Activated CD8-positive, alpha-beta T cell treated with anti-CD3 and anti-CD28 coated beads, Interleukin-2, amount 10 ng/mL, durations not matched to agents 7 days and 5 days (primary cell): ENCODE measurements at regions not wholly inside any gene's neighbourhood (a gene's known extent, or its start where the extent isn't known, plus 50 kb on each side); places are given as distances from the start of the nearest gene placed in this dataset.
"Not testable (repeated sequence)": the region's sequence is repeated elsewhere in the genome, so short reads cannot be mapped to it uniquely, and the experiment has no call there.

Experiments used
- ATAC-seq: fragments of 150-1000 bp; cut with Tn5 transposase; one replicate; pipeline ENCODE4 v1.10.0; 2021; ENCODE audit warnings: moderate library complexity
- CTCF ChIA-PET: fragments of 350-600 bp; sonication (Branson Sonifier 250); formaldehyde crosslinking; loops from one replicate; lab custom pipeline; 2021; ENCODE audit warnings: antibody characterized with exemption; lab: Charles Lee
- POLR2A ChIA-PET: fragments of 350-600 bp; sonication (Branson Sonifier 250); formaldehyde crosslinking; loops from one replicate; lab custom pipeline; 2021; ENCODE audit warnings: antibody characterized with exemption; lab: Charles Lee
- DNase-seq: peaks from one replicate; pipeline ENCODE4 v3.0.0-alpha.2; 2020
- H3K27ac Mint-ChIP-seq: one replicate; pipeline ENCODE4 v1.8.0; 2021; ENCODE audit warnings: mild to moderate bottlenecking, mixed read lengths
- H3K27me3 Mint-ChIP-seq: one replicate; pipeline ENCODE4 v1.8.0; 2021; ENCODE audit warnings: low read depth, mixed read lengths
- H3K36me3 Mint-ChIP-seq: one replicate; pipeline ENCODE4 v1.8.0; 2021; ENCODE audit warnings: low read depth, mixed read lengths
- H3K4me1 Mint-ChIP-seq: one replicate; pipeline ENCODE4 v1.8.0; 2021; ENCODE audit warnings: low read depth, mixed read lengths
- H3K4me3 Mint-ChIP-seq: one replicate; pipeline ENCODE4 v1.8.0; 2021; ENCODE audit warnings: mild to moderate bottlenecking, mixed read lengths
- H3K9me3 Mint-ChIP-seq: one replicate; pipeline ENCODE4 v1.8.0; 2022; ENCODE audit warnings: mixed read lengths; ENCODE audit not compliant: insufficient read depth

DNA sequence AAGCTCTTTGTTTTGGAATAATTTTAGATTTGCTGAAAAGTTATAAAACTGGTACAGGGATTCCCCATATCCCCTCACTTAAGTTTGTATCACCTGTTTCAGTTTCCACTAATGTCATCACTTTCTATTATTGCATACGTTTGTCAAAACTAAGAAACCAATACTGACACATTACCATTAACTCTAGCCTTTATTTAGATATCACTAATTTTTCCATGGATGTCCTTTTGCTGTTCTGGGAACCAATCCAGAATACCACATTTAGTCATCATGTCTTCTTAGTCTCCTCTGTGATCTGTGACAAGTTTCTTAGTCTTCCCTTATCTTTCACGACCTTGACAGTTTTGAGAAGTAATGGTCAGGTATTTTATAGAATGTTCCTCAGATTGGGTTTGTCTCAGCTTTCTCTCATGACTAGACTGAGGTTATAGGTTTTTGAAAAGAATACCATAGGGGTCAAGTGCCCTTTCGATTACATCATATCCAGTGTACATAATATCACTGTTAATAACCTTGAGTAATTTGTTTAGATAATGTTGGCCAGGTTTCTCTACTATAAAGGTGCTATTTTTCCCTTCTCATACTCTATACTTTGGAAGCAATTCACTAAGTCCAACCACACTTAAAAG, 51.9 kb upstream of the NMUR2 start:
- Mint-ChIP-seq H3K4me3 (no peak overlapping the region), H3K36me3 (no peaks in the 10 kb centered on the region), H3K27ac (no peak overlapping the region), H3K4me1 (no peaks in the 10 kb centered on the region), H3K27me3 (no peaks in the 10 kb centered on the region), H3K9me3 (no peaks in the 10 kb centered on the region)
- CTCF ChIA-PET, result no interaction called here
- no peak for DNase-seq
- no peak for ATAC-seq
- POLR2A ChIA-PET, result no interaction called here

DNA sequence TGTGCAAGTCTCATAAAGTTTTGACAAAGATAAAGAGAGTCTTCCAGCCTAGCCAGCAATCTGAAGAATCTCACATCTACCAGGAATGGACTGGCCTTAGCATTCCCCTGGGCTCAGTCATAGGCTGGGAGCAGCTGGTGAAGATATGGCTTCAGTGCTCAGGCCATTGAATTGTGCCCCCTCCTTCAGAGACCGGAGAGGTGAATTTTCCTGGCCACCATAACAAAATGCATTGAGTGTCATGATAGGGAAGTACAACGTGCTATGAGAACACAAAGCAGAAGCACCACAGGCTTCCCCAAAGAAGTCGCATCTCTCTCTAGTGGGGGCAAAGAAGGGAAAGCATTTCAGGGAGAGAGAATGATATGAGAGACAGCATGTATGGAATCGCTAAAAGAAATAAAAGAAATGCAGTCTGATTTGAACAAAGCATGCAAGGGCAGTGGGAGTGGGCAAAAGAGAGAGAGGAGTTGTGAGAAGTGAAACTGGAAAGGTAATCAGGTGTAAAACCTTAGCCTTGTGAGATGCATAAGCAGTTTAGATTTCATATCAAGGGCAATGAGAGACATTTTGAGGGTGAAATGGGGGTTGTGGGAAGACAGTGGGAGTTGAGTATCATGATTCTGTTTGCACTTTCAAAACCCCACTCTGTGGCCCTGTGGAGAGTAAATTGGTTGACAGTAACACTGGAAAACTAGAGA, 57.1 kb upstream of the NMUR2 start:
- peaks cover 2% of the 10 kb centered on the region for H3K27me3 Mint-ChIP-seq

GRCh38 chr5:152464048-152464447, 59.0 kb upstream of the NMUR2 start:
- no peaks in the 10 kb centered on the region for H3K9me3 Mint-ChIP-seq

More for the DNA sequence above, 57.1 kb upstream of the NMUR2 start:
- CTCF ChIA-PET, result no interaction called here
- ATAC-seq (no peak), DNase-seq (no peak)
- H3K27ac Mint-ChIP-seq, result no peak overlapping the region
- H3K9me3 Mint-ChIP-seq, result no peaks in the 10 kb centered on the region
- H3K4me3 Mint-ChIP-seq, result no peak overlapping the region
- no peaks in the 10 kb centered on the region for H3K36me3 Mint-ChIP-seq
- POLR2A ChIA-PET, result no interaction called here
- H3K4me1 Mint-ChIP-seq, result no peaks in the 10 kb centered on the region

GRCh38 chr5:152465140-152465539, 60.1 kb upstream of the NMUR2 start:
- Mint-ChIP-seq H3K4me3 (no peak overlapping the region), H3K27ac (no peak overlapping the region), H3K9me3 (no peaks in the 10 kb centered on the region), H3K27me3 (peaks cover 2% of the 10 kb centered on the region), H3K36me3 (no peaks in the 10 kb centered on the region), H3K4me1 (peaks cover under 1% of the 10 kb centered on the region)
- ChIA-PET POLR2A (no interaction called here), CTCF (no interaction called here)
- DNase-seq (no peak), ATAC-seq (no peak)

More at GRCh38 chr5:152464048-152464447, 59.0 kb upstream of the NMUR2 start:
- Mint-ChIP-seq H3K4me3 (no peak overlapping the region), H3K4me1 (no peaks in the 10 kb centered on the region), H3K27ac (no peak overlapping the region), H3K36me3 (no peaks in the 10 kb centered on the region), H3K27me3 (peaks cover 2% of the 10 kb centered on the region)
- CTCF ChIA-PET, result no interaction called here
- POLR2A ChIA-PET, result no interaction called here
- DNase-seq (no peak), ATAC-seq (no peak)

DNA sequence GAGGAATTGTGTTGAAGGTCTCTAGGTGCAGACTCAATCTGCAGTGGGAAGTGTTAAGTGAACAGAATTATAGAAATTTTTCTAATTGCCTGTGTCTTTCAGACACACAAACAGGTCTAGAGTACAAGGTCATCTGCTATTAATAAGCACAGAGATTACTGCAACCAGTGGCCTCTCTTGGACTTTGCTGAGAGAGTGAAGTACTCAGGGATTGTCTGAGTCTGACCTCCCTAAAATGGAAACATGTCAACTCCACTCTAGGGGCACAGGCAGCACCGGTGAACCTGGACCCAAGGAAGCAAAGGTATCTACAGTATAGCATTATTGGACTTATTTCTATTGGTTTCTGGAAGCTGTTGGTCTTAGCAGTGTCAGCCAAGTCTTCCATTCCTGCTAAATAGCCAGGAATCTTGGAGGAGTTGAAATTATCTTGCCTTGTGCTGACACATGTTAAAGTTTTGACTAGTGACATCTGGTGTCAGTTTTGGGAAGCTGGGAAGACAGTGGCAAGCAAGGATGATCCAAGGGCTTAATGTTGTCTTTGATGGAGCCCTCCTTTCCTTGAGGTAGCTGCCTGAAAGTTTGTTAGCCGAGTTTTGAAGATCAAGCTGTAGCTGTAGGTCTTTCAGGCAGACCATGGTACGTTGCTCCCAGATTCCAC, 61.1 kb upstream of the NMUR2 start:
- Mint-ChIP-seq H3K36me3 (no peaks in the 10 kb centered on the region), H3K4me1 (peaks cover 5% of the 10 kb centered on the region), H3K27me3 (peaks cover 2% of the 10 kb centered on the region), H3K27ac (no peak overlapping the region), H3K9me3 (no peaks in the 10 kb centered on the region), H3K4me3 (no peak overlapping the region)
- ChIA-PET CTCF (interaction anchor here (0.7 kb wide), 1 partner anchor 1054 kb away, joined by 4 read pairs; no protein-coding TSS in a partner anchor), POLR2A (no interaction called here)
- ATAC-seq (no peak), DNase-seq (no peak)

- no peaks in the 10 kb centered on the region for H3K9me3 Mint-ChIP-seq
These were observed 65.1 kb upstream of the NMUR2 start for GRCh38 chr5:152470167-152470566.

GRCh38 chr5:152472083-152472482, 67.0 kb upstream of the NMUR2 start:
- no peaks in the 10 kb centered on the region for H3K36me3 Mint-ChIP-seq
- POLR2A ChIA-PET, result no interaction called here

More at GRCh38 chr5:152470167-152470566, 65.1 kb upstream of the NMUR2 start:
- peaks cover 5% of the 10 kb centered on the region for H3K4me1 Mint-ChIP-seq
- CTCF ChIA-PET, result no interaction called here
- no peak for ATAC-seq
- peaks cover 11% of the 10 kb centered on the region for H3K27me3 Mint-ChIP-seq
- DNase-seq, result no peak
- H3K36me3 Mint-ChIP-seq, result no peaks in the 10 kb centered on the region
- POLR2A ChIA-PET, result no interaction called here
- H3K4me3 Mint-ChIP-seq, result no peak overlapping the region
- H3K27ac Mint-ChIP-seq, result no peak overlapping the region

DNA sequence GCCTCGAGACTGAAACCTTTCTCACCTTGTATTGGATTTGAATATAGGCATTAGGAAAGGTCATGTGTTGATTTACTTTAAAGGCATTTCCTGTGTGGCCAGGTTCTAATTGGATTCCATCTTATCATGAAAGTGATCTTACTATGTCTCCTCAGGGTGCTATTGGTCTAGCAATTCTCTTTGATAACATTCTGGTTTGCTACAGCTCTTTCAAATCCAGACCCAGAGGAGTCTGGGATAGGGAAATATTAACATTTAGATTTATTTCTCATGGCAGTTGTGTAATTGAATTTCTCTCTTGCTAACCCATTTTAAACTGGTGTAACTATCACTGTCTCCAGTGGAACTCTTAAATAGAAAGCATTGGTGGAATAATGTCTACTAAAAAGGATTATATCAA, 69.9 kb upstream of the NMUR2 start:
- POLR2A ChIA-PET, result no interaction called here
- Mint-ChIP-seq H3K27ac (no peak overlapping the region), H3K4me1 (peaks cover 5% of the 10 kb centered on the region), H3K4me3 (no peak overlapping the region), H3K36me3 (no peaks in the 10 kb centered on the region), H3K9me3 (no peaks in the 10 kb centered on the region), H3K27me3 (peaks cover 11% of the 10 kb centered on the region)
- DNase-seq (no peak), ATAC-seq (no peak)
- CTCF ChIA-PET, result no interaction called here

More at GRCh38 chr5:152472083-152472482, 67.0 kb upstream of the NMUR2 start:
- Mint-ChIP-seq H3K27me3 (peaks cover 11% of the 10 kb centered on the region), H3K27ac (no peak overlapping the region), H3K4me1 (peaks cover 5% of the 10 kb centered on the region), H3K4me3 (no peak overlapping the region), H3K9me3 (no peaks in the 10 kb centered on the region)
- no peak for ATAC-seq
- DNase-seq, result no peak
- CTCF ChIA-PET, result no interaction called here

GRCh38 chr5:152477536-152477935, 72.5 kb upstream of the NMUR2 start:
- Mint-ChIP-seq H3K36me3 (no peaks in the 10 kb centered on the region), H3K27me3 (peaks cover 7% of the 10 kb centered on the region), H3K9me3 (no peaks in the 10 kb centered on the region), H3K4me1 (no peaks in the 10 kb centered on the region), H3K27ac (no peak overlapping the region), H3K4me3 (no peak overlapping the region)
- ChIA-PET POLR2A (no interaction called here), CTCF (no interaction called here)
- DNase-seq (no peak), ATAC-seq (no peak)

GRCh38 chr5:152479866-152480265, 74.8 kb upstream of the NMUR2 start:
- H3K27ac Mint-ChIP-seq, ATAC-seq, POLR2A ChIA-PET, H3K4me3 Mint-ChIP-seq, H3K27me3 Mint-ChIP-seq, H3K4me1 Mint-ChIP-seq, H3K9me3 Mint-ChIP-seq, DNase-seq, H3K36me3 Mint-ChIP-seq, CTCF ChIA-PET: not testable (repeated sequence)

- H3K4me1 Mint-ChIP-seq, ATAC-seq, CTCF ChIA-PET, H3K9me3 Mint-ChIP-seq, H3K27ac Mint-ChIP-seq, H3K27me3 Mint-ChIP-seq, H3K36me3 Mint-ChIP-seq, H3K4me3 Mint-ChIP-seq, DNase-seq, POLR2A ChIA-PET: not testable (repeated sequence)
These were observed 75.6 kb upstream of the NMUR2 start for GRCh38 chr5:152480677-152481076.

- ChIA-PET CTCF (no interaction called here), POLR2A (no interaction called here)
- no peaks in the 10 kb centered on the region for H3K36me3 Mint-ChIP-seq
- no peaks in the 10 kb centered on the region for H3K9me3 Mint-ChIP-seq
- H3K4me3 Mint-ChIP-seq, result no peak overlapping the region
- DNase-seq (no peak), ATAC-seq (no peak)
- no peaks in the 10 kb centered on the region for H3K4me1 Mint-ChIP-seq
- H3K27me3 Mint-ChIP-seq, result no peaks in the 10 kb centered on the region
- H3K27ac Mint-ChIP-seq, result no peak overlapping the region
These were observed 82.1 kb upstream of the NMUR2 start for GRCh38 chr5:152487130-152487529.
